SK-N-SH treated with all-trans-retinoic acid at 6 μM for 48 hours (cell line): ENCODE measurements at regions not wholly inside any gene's neighbourhood (a gene's known extent, or its start where the extent isn't known, plus 50 kb on each side); places are given as distances from the start of the nearest gene placed in this dataset.

Source experiments
- PATZ1 ChIP-seq: fragments of 250-450 bp; sonication (Bioruptor Pico); IDR thresholded peaks from 2 replicates; pipeline ENCODE4 v1.8.0; 2020; ENCODE audit warnings: mild to moderate bottlenecking, moderate library complexity, borderline replicate concordance
- SNAI2 ChIP-seq: fragments of 250-450 bp; sonication (Bioruptor Pico); IDR thresholded peaks from 2 replicates; pipeline ENCODE4 v1.5.0; 2020; ENCODE audit warnings: mild to moderate bottlenecking, moderate library complexity
- ZNF70 ChIP-seq: fragments of 450-650 bp; formaldehyde crosslinking; IDR thresholded peaks from 2 replicates; pipeline ENCODE4 v1.5.0; 2020; ENCODE audit warnings: mild to moderate bottlenecking, moderate library complexity

DNA sequence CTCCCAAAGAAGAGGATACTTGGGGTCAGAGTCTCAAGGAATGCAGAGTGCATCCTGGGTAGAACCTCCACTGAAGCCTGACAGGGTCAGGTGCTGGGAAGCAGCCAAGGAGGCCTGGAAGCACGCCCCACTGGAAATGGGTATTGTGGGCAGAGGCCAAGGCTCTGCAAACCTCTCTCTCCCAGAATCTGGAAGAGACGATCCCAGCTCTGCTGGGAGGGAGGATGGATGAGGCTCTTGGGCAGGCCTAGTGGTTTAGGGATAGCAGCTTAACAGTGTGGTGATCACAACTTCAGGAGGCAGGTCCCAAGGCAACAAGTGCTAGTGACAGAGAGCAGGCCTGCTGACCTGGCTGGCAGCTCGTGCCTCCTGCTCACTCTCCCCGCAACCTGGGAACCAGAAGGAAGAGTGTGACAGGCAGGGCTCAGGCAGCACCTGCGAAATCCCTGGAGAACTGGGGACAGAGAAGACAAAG lies 641.0 kb downstream of the PLPP3 start:
- TF ChIP-seq PATZ1 (CRISPR knock-in tag): no peak
- TF ChIP-seq SNAI2 (CRISPR knock-in tag): no peak
- TF ChIP-seq ZNF70 (CRISPR knock-in tag): no peak
